Nephron progenitor cell (in vitro differentiated cells): ENCODE measurements at regions not wholly inside any gene's neighbourhood (a gene's known extent, or its start where the extent isn't known, plus 50 kb on each side); places are given as distances from the start of the nearest gene placed in this dataset.

Source experiments
- DNase-seq: peaks from one replicate; pipeline ENCODE4 v3.0.0; 2021
- H3K27ac Mint-ChIP-seq: 2 replicates; pipeline ENCODE4 v1.8.0; 2021; ENCODE audit warnings: mild to moderate bottlenecking, moderate library complexity, mixed read lengths
- H3K27me3 Mint-ChIP-seq: 2 replicates; pipeline ENCODE4 v1.8.0; 2021; ENCODE audit warnings: mild to moderate bottlenecking, low read depth, mixed read lengths; ENCODE audit not compliant: poor library complexity
- H3K36me3 Mint-ChIP-seq: 2 replicates; pipeline ENCODE4 v1.8.0; 2021; ENCODE audit warnings: low read depth, mixed read lengths
- H3K4me1 Mint-ChIP-seq: 2 replicates; pipeline ENCODE4 v1.8.0; 2021; ENCODE audit warnings: mixed read lengths
- H3K4me3 Mint-ChIP-seq: 2 replicates; pipeline ENCODE4 v1.8.0; 2021; ENCODE audit warnings: mild to moderate bottlenecking, moderate library complexity, mixed read lengths
- H3K9me3 Mint-ChIP-seq: 2 replicates; pipeline ENCODE4 v1.8.0; 2021; ENCODE audit warnings: mild to moderate bottlenecking, moderate library complexity, mixed read lengths
- TF ChIP-seq, protein P1 (sequence below): fragments of 200-600 bp; sonication (generic); IDR thresholded peaks from 2 replicates; pipeline ENCODE4 v1.5.0; 2021; ENCODE audit warnings: antibody characterized with exemption

DNA sequence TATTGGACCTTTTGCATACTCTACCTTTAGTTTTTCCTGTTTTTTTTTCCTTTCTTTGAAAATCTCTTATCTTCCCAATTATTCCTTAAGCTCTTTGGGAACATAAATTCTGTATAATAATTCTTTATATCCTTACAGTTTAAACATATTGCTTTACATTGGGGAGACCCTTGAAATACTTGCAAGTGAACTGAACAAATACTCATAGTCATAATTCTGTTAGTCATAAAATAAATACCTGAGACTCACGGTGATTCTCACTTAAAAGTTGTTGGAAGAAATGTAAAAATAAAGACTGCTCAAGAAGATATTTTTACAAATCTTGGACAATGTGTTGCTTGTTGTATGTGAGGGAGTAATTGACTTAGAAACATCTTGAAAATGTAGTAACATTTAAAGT is 515.2 kb upstream of the POT1 start:
- Mint-ChIP-seq H3K9me3 (no peaks in the 10 kb centered on the region), H3K4me1 (peaks cover 33% of the 10 kb centered on the region), H3K4me3 (no peak overlapping the region), H3K27ac (no peak overlapping the region), H3K27me3 (peaks cover 3% of the 10 kb centered on the region), H3K36me3 (no peaks in the 10 kb centered on the region)
- DNase-seq, result no peak
- TF ChIP-seq, protein P1, sequence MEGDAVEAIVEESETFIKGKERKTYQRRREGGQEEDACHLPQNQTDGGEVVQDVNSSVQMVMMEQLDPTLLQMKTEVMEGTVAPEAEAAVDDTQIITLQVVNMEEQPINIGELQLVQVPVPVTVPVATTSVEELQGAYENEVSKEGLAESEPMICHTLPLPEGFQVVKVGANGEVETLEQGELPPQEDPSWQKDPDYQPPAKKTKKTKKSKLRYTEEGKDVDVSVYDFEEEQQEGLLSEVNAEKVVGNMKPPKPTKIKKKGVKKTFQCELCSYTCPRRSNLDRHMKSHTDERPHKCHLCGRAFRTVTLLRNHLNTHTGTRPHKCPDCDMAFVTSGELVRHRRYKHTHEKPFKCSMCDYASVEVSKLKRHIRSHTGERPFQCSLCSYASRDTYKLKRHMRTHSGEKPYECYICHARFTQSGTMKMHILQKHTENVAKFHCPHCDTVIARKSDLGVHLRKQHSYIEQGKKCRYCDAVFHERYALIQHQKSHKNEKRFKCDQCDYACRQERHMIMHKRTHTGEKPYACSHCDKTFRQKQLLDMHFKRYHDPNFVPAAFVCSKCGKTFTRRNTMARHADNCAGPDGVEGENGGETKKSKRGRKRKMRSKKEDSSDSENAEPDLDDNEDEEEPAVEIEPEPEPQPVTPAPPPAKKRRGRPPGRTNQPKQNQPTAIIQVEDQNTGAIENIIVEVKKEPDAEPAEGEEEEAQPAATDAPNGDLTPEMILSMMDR, result no peak

DNA sequence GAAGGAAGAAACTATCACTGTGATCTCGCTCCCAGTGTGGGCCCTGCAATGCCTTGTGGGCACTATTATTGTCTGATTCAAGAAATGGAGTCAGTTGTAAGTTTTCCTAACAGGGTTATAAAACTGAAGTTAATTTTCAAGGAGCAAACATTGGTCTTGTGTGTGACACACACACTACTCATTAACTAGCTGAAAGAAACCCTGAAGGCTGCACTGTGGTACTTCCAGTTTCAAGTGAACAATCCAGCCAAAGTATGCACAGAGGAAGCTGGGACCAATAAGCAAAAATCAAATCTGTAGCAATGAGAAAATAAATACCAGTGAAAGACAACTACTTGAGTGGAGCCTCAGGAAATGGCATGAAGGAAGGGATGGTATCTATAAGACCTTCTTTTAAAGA is 506.6 kb upstream of the POT1 start:
- TF ChIP-seq, protein P1, result no peak
- Mint-ChIP-seq H3K36me3 (no peaks in the 10 kb centered on the region), H3K27me3 (peaks cover 3% of the 10 kb centered on the region), H3K4me3 (no peak overlapping the region), H3K9me3 (no peaks in the 10 kb centered on the region), H3K27ac (no peak overlapping the region), H3K4me1 (no peaks in the 10 kb centered on the region)
- no peak for DNase-seq

DNA sequence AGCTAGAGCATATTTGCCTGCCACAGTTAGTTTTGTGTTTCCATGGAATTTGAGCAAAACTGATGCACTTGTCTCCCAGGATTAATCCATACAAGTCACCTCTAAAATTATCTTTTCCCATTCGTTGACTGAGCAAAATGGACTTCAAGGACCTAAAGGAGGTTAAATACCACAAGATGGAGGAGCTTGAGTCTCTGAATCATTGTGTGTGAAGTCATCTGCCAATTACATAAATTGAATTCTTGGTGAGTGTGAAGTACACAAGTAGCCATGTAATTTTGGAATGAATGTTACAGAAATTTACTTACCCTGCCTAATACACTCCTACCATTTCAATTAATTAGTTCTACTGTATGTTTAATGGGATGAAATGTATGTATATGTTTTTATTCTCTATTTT is 501.7 kb upstream of the POT1 start:
- Mint-ChIP-seq H3K4me3 (no peak overlapping the region), H3K36me3 (no peaks in the 10 kb centered on the region), H3K4me1 (no peaks in the 10 kb centered on the region), H3K9me3 (no peaks in the 10 kb centered on the region), H3K27ac (no peak overlapping the region), H3K27me3 (peaks cover 3% of the 10 kb centered on the region)
- TF ChIP-seq, protein P1, result no peak
- no peak for DNase-seq

DNA sequence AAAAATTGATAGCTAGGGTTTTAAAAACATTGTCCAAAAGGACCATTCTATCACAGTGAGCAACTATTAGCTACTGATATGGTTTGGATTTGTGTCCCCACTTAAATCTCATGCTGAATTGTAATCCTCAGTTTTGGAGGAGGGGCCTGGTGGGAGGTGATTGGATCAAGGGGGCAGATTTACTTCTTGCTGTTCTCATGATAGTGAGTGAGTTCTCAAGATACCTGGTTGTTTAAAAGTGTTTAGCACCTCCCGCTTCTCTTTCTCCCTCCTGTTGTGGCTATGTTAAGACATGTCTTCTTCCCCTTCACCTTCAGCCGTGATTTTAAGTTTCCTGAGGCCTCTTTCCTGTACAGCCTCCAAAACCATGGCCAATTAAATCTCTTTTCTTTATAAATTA is 500.4 kb upstream of the POT1 start:
- no peak for DNase-seq
- H3K9me3 Mint-ChIP-seq, result no peaks in the 10 kb centered on the region
- H3K27ac Mint-ChIP-seq, result no peak overlapping the region

DNA sequence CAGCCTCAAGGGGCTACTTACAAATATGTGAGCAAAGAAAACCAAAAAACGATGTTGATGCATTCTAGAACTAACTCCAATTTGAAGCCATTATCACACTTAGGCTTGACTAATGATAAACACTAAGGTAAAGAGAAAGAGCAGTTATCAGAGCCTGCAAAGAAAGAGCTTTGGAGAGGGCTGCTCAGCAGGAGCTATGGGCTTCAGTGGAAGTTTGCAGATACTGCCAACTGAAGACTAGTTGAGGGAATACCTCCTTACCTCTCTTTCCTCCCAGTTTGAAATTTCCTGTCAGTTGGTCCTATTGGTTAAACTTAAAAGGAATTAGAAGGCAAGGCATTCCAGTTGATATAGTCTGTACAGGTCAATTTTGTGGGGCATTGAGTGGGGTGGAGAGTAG is 498.1 kb upstream of the POT1 start:
- no peak overlapping the region for H3K27ac Mint-ChIP-seq
- no peaks in the 10 kb centered on the region for H3K36me3 Mint-ChIP-seq
- no peak overlapping the region for H3K4me3 Mint-ChIP-seq
- no peaks in the 10 kb centered on the region for H3K4me1 Mint-ChIP-seq
- H3K27me3 Mint-ChIP-seq, result no peaks in the 10 kb centered on the region
- no peak for DNase-seq
- H3K9me3 Mint-ChIP-seq, result no peaks in the 10 kb centered on the region
- TF ChIP-seq, protein P1, result no peak

More for the DNA sequence above, 500.4 kb upstream of the POT1 start:
- Mint-ChIP-seq H3K36me3 (no peaks in the 10 kb centered on the region), H3K27me3 (peaks cover 3% of the 10 kb centered on the region), H3K4me3 (no peak overlapping the region), H3K4me1 (no peaks in the 10 kb centered on the region)
- TF ChIP-seq, protein P1, result no peak

DNA sequence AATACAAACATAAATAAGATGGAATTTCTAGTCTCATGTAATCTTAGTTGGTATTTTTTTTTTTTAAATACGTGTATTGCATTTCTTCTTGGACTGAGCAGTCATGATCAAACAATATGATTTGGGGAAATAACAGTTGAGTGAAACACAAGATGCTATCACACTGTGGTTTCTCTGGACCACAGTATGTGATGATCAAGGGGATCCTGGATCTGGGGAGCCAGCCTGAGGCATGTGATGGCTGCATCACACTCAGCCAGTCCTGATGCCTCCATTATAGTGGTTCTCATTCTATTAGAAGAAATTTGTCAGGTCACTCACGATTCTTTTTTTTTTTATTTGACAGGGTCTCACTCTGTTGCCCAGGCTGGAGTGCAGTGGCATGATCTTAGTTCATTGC is 495.9 kb upstream of the POT1 start:
- H3K4me3 Mint-ChIP-seq, result no peak overlapping the region
- H3K36me3 Mint-ChIP-seq, result no peaks in the 10 kb centered on the region
- H3K4me1 Mint-ChIP-seq, result no peaks in the 10 kb centered on the region
- H3K27me3 Mint-ChIP-seq, result peaks cover under 1% of the 10 kb centered on the region
- TF ChIP-seq, protein P1, result no peak
- peaks cover 12% of the 10 kb centered on the region for H3K9me3 Mint-ChIP-seq
- no peak overlapping the region for H3K27ac Mint-ChIP-seq
- DNase-seq, result no peak
